Mesenchymal stem cell (in vitro differentiated cells and primary cell): ENCODE measurements at regions not wholly inside any gene's neighbourhood (a gene's known extent, or its start where the extent isn't known, plus 50 kb on each side); places are given as distances from the start of the nearest gene placed in this dataset.

Source experiments
- DNase-seq: peaks from one replicate; pipeline ENCODE4 v3.0.0-alpha.2; 2013
- H2AFZ ChIP-seq: one replicate; pipeline ENCODE4 v1.6.1; 2013; ENCODE audit warnings: low read depth, mild to moderate bottlenecking, control low read depth, inconsistent platforms, low read length, moderate library complexity
- H2AK5ac ChIP-seq: 2 replicates; pipeline ENCODE4 v1.6.1; 2013; ENCODE audit warnings: low read length, moderate library complexity, mild to moderate bottlenecking, inconsistent platforms; ENCODE audit not compliant: severe bottlenecking
- H2BK120ac ChIP-seq: one replicate; pipeline ENCODE4 v1.6.1; 2013; ENCODE audit warnings: low read depth, mild to moderate bottlenecking, inconsistent platforms, low read length, moderate library complexity
- H2BK12ac ChIP-seq, 2 experiments: one replicate each; pipeline ENCODE4 v1.6.1; 2013; ENCODE audit warnings: inconsistent platforms in 2 of 2, low read length in 2 of 2, mild to moderate bottlenecking in 2 of 2, moderate library complexity in 2 of 2, control low read depth in 1 of 2
- H2BK15ac ChIP-seq: one replicate; pipeline ENCODE4 v1.6.1; 2013; ENCODE audit warnings: mild to moderate bottlenecking, low read depth, inconsistent platforms; ENCODE audit not compliant: poor library complexity, severe bottlenecking
- H2BK5ac ChIP-seq: 2 replicates; pipeline ENCODE4 v1.6.1; 2013; ENCODE audit warnings: low read depth, mild to moderate bottlenecking, low read length, control low read depth, inconsistent platforms; ENCODE audit not compliant: poor library complexity, severe bottlenecking
- H3K14ac ChIP-seq, 2 experiments: one replicate each; pipeline ENCODE4 v1.6.1; 2013; ENCODE audit warnings: inconsistent platforms in 2 of 2, low read length in 2 of 2, control low read depth in 1 of 2, mild to moderate bottlenecking in 1 of 2, moderate library complexity in 1 of 2
- H3K18ac ChIP-seq, 2 experiments: one replicate each; pipeline ENCODE4 v1.6.1; 2013; ENCODE audit warnings: inconsistent platforms in 2 of 2, low read length in 2 of 2, control low read depth in 1 of 2, low read depth in 1 of 2, mild to moderate bottlenecking in 1 of 2
- H3K23ac ChIP-seq, 2 experiments: one replicate each; pipeline ENCODE4 v1.6.1; 2013; ENCODE audit warnings: inconsistent platforms in 2 of 2, low read length in 2 of 2, mild to moderate bottlenecking in 2 of 2, moderate library complexity in 2 of 2, control low read depth in 1 of 2
- H3K27ac ChIP-seq: 2 replicates; pipeline ENCODE4 v1.5.1; 2013; ENCODE audit warnings: mild to moderate bottlenecking, moderate library complexity, low read length, control low read depth, inconsistent platforms; ENCODE audit not compliant: poor library complexity, severe bottlenecking
- H3K27me3 ChIP-seq, 2 experiments: 2 replicates each; pipeline versions ENCODE4 v1.6.1 to v1.7.0; 2013; ENCODE audit warnings: low read length in 2 of 2, mild to moderate bottlenecking in 2 of 2, moderate library complexity in 2 of 2, control low read depth in 1 of 2, inconsistent platforms in 1 of 2; ENCODE audit not compliant: control insufficient read depth in 1 of 2, insufficient read depth in 1 of 2
- H3K36me3 ChIP-seq, 2 experiments: 2 replicates each; pipeline versions ENCODE4 v1.6.1 to v1.7.0; 2013; ENCODE audit warnings: low read length in 2 of 2, control low read depth in 1 of 2, inconsistent platforms in 1 of 2, low read depth in 1 of 2, mild to moderate bottlenecking in 1 of 2; ENCODE audit not compliant: insufficient read depth in 2 of 2, control insufficient read depth in 1 of 2
- H3K4ac ChIP-seq, 2 experiments: one replicate each; pipeline ENCODE4 v1.6.1; 2013; ENCODE audit warnings: inconsistent platforms in 2 of 2, low read length in 2 of 2, mild to moderate bottlenecking in 2 of 2, moderate library complexity in 2 of 2, control low read depth in 1 of 2, low read depth in 1 of 2
- H3K4me1 ChIP-seq: 2 replicates; pipeline ENCODE4 v1.6.1; 2013; ENCODE audit warnings: low read depth, low read length, control low read depth; ENCODE audit not compliant: control insufficient read depth, insufficient read depth
- H3K4me2 ChIP-seq: 2 replicates; pipeline ENCODE4 v1.6.1; 2013; ENCODE audit warnings: low read length, mild to moderate bottlenecking, inconsistent platforms; ENCODE audit not compliant: poor library complexity, severe bottlenecking
- H3K4me3 ChIP-seq, 2 experiments: 2 replicates each; pipeline versions ENCODE4 v1.5.1 to v1.7.0; 2013; ENCODE audit warnings: low read length in 2 of 2, mild to moderate bottlenecking in 2 of 2, control low read depth in 1 of 2, low read depth in 1 of 2; ENCODE audit not compliant: insufficient read depth in 1 of 2
- H3K79me1 ChIP-seq: replicated peaks from 2 replicates; pipeline ENCODE4 v1.6.1; 2013; ENCODE audit warnings: mild to moderate bottlenecking, control low read depth, low read length, inconsistent platforms; ENCODE audit not compliant: poor library complexity, severe bottlenecking
- H3K9ac ChIP-seq: 2 replicates; pipeline ENCODE4 v1.7.0; 2013; ENCODE audit warnings: mild to moderate bottlenecking, low read length, moderate library complexity
- H3K9me3 ChIP-seq: 2 replicates; pipeline ENCODE4 v1.7.0; 2013; ENCODE audit warnings: mild to moderate bottlenecking, low read length; ENCODE audit not compliant: control insufficient read depth
- H4K8ac ChIP-seq: one replicate; pipeline ENCODE4 v1.6.1; 2013; ENCODE audit warnings: inconsistent platforms, mild to moderate bottlenecking, low read length, moderate library complexity
- H4K91ac ChIP-seq: one replicate; pipeline ENCODE4 v1.6.1; 2013; ENCODE audit warnings: mild to moderate bottlenecking, low read length, inconsistent platforms
- WGBS: methylation state at CpG from one replicate; pipeline ENCODE4 v1.1.7; 2013; ENCODE audit warnings: mixed read lengths; 5-methylcytosine and 5-hydroxymethylcytosine counted together

GRCh38 chr9:1261879-1262766 lies 212.0 kb downstream of the DMRT2 start:
- H3K9ac ChIP-seq = no peak overlapping the region
- H3K9me3 ChIP-seq = no peaks in the 10 kb centered on the region
- H2BK12ac ChIP-seq = no peak overlapping the region
- H2AK5ac ChIP-seq = no peak overlapping the region
- no peak for DNase-seq
- H3K18ac ChIP-seq = no peak overlapping the region
- no peak overlapping the region for H2BK5ac ChIP-seq
- H3K4me2 ChIP-seq = no peak overlapping the region
- H2BK120ac ChIP-seq = no peak overlapping the region
- H3K14ac ChIP-seq = no peak overlapping the region
- no peak overlapping the region for H3K27ac ChIP-seq
- no peak overlapping the region for H3K23ac ChIP-seq
- H3K79me1 ChIP-seq = no peaks in the 10 kb centered on the region
- no peaks in the 10 kb centered on the region for H3K27me3 ChIP-seq
- no peaks in the 10 kb centered on the region for H3K4me1 ChIP-seq
- no peak overlapping the region for H2BK15ac ChIP-seq
- no peak overlapping the region for H3K4me3 ChIP-seq
- no peak overlapping the region for H3K4ac ChIP-seq
- WGBS = 51% methylated on average over 6 of the region's 6 CpGs
- no peak overlapping the region for H2AFZ ChIP-seq
- H4K91ac ChIP-seq = no peak overlapping the region
- no peak overlapping the region for H4K8ac ChIP-seq
- no peaks in the 10 kb centered on the region for H3K36me3 ChIP-seq

GRCh38 chr9:1267141-1267570 lies 217.0 kb downstream of the DMRT2 start:
- 27% methylated on average over 3 of the region's 3 CpGs for WGBS
- Histone ChIP-seq H3K4ac (no peak overlapping the region), H4K8ac (no peak overlapping the region), H3K36me3 (no peaks in the 10 kb centered on the region), H3K4me3 (no peak overlapping the region), H3K23ac (no peak overlapping the region), H4K91ac (no peak overlapping the region), H2AFZ (no peak overlapping the region), H2BK120ac (no peak overlapping the region), H2BK15ac (no peak overlapping the region), H2AK5ac (no peak overlapping the region), H3K4me2 (no peak overlapping the region), H3K79me1 (no peaks in the 10 kb centered on the region), H3K9me3 (no peaks in the 10 kb centered on the region), H3K14ac (no peak overlapping the region), H3K27me3 (no peaks in the 10 kb centered on the region), H3K4me1 (no peaks in the 10 kb centered on the region), H2BK12ac (no peak overlapping the region), H2BK5ac (no peak overlapping the region), H3K27ac (no peak overlapping the region), H3K9ac (no peak overlapping the region), H3K18ac (no peak overlapping the region)
- no peak for DNase-seq

- no peaks in the 10 kb centered on the region for H3K4me1 ChIP-seq
- H4K91ac ChIP-seq = no peak overlapping the region
- H2BK120ac ChIP-seq = no peak overlapping the region
- DNase-seq = no peak
- no peak overlapping the region for H2BK5ac ChIP-seq
- H3K23ac ChIP-seq = no peak overlapping the region
- no peak overlapping the region for H2BK12ac ChIP-seq
- no peak overlapping the region for H3K14ac ChIP-seq
- H3K4me3 ChIP-seq = no peak overlapping the region
- H3K36me3 ChIP-seq = no peaks in the 10 kb centered on the region
- WGBS = 45% methylated on average over 5 of the region's 5 CpGs
- H3K27ac ChIP-seq = no peak overlapping the region
- H3K9me3 ChIP-seq = no peaks in the 10 kb centered on the region
- no peak overlapping the region for H2AFZ ChIP-seq
- no peak overlapping the region for H3K4me2 ChIP-seq
- no peak overlapping the region for H3K9ac ChIP-seq
- H3K18ac ChIP-seq = no peak overlapping the region
- no peaks in the 10 kb centered on the region for H3K79me1 ChIP-seq
- no peaks in the 10 kb centered on the region for H3K27me3 ChIP-seq
- no peak overlapping the region for H4K8ac ChIP-seq
- H2AK5ac ChIP-seq = no peak overlapping the region
- no peak overlapping the region for H3K4ac ChIP-seq
- no peak overlapping the region for H2BK15ac ChIP-seq
Observed at GRCh38 chr9:1267581-1267980, 217.4 kb downstream of the DMRT2 start.

DNA sequence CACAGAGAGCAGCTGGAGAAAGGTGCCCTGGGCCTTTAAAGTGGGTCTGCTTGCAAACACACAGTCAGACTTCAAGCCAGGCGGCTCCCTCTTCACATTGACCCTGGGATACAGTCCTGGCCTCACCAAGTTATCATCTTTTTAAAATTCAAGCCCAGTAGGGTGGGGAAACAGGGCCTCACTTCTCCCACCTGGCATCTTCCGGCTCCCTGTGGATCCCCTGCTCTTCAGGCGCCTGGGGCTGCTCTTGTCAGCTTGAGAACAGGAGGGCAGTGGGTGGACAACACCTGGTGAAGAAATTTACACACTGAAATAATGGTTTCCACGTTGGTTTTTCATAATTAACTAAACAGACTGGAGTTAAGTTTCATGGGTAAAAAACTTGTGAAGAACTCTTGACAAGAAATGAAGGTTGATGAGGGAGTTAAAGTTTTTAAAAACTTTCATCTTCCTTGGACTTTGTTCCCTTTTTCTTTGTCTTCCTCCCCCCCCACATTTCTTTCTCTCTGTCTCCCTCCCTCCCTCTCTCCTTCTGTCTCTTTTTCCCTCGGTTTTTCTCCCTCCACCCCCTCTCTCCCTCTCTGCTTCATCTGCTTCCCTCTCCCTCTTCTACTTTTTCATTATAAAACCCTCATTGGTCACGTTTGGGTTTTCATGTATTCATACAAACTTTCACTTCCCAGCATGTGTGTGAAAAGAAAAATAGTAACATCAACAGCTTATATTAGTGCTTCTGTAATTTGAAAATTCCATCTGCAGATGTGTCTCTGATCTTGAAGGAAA lies 219.6 kb downstream of the DMRT2 start:
- Histone ChIP-seq H2BK15ac (no peak overlapping the region), H3K14ac (no peak overlapping the region), H3K9me3 (no peaks in the 10 kb centered on the region), H3K4me3 (no peak overlapping the region), H3K27ac (no peak overlapping the region), H2BK120ac (no peak overlapping the region), H2BK5ac (no peak overlapping the region), H3K4me2 (no peak overlapping the region), H4K91ac (no peak overlapping the region), H3K23ac (no peak overlapping the region), H2BK12ac (no peak overlapping the region), H3K27me3 (no peaks in the 10 kb centered on the region), H3K79me1 (no peaks in the 10 kb centered on the region), H3K9ac (no peak overlapping the region), H3K4ac (no peak overlapping the region), H2AK5ac (no peak overlapping the region), H2AFZ (no peak overlapping the region), H3K18ac (no peak overlapping the region), H3K36me3 (no peaks in the 10 kb centered on the region), H4K8ac (no peak overlapping the region), H3K4me1 (no peaks in the 10 kb centered on the region)
- DNase-seq = no peak
- WGBS = 14% methylated on average over 4 of the region's 6 CpGs
